ENCODE measurements at regions not wholly inside any gene's neighbourhood (a gene's known extent, or its start where the extent isn't known, plus 50 kb on each side); places are given as distances from the start of the nearest gene placed in this dataset.

DNA sequence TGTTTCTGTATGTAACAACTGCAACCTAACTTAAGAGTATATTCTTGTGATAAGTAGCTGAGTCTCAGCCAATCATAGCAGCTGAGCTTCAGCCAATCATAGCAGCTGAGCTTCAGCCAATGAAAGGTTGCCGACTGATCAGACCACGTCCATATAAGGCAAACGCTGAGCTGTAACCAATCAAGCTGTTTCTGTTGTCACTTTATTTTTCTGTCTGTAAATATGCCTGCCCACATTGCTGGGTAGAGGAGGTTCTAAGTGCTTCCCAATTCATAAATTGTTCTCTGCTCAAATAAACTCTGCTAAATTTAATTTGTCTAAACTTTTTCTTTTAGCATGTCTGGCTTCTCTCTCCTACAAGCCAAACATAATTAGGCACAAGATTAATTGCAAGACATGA is 231.5 kb upstream of the TCF4 start:
- H3K27me3 ChIP-seq (replicated peaks in 1 of 4; ENCODE audit: control insufficient read depth in 3 of 4, extremely low read depth in 1 of 4, insufficient read depth in 3 of 4, low read length in 3 of 4) = no peaks in the 10 kb centered on the region
- H2BK20ac ChIP-seq (ENCODE audit: low read length) = no peak overlapping the region
- 89% methylated on average over 3 of the region's 3 CpGs; no CpG with 5 or more reads in 1 of the 2 experiments for WGBS, 2 experiments (ENCODE audit: extremely low coverage in 1 of 2, insufficient coverage in 1 of 2, insufficient read length in 1 of 2, insufficient replicate concordance in 2 of 2, low coverage in 1 of 2, low lambda C conversion rate in 2 of 2, missing lambda C conversion rate in 1 of 2)
- no peak overlapping the region for H3K14ac ChIP-seq (ENCODE audit: insufficient read length)
- no peak overlapping the region for H2AK5ac ChIP-seq (ENCODE audit: low read depth, low read length)
- H4K91ac ChIP-seq (replicated peaks; ENCODE audit: insufficient read length, low read length) = no peak overlapping the region
- no peaks in the 10 kb centered on the region for H3K9me3 ChIP-seq (ENCODE audit: insufficient read depth in 2 of 2, low read depth in 1 of 2, low read length in 1 of 2)
- no peak overlapping the region for H3K27ac ChIP-seq (ENCODE audit: low read depth, low read length)
- no peak overlapping the region for H3K4ac ChIP-seq (replicated peaks; ENCODE audit: insufficient read length, low read depth, low read length)
- H3K56ac ChIP-seq (replicated peaks; ENCODE audit: insufficient read length, low read depth, low read length) = no peak overlapping the region
- H4K8ac ChIP-seq (ENCODE audit: extremely low read depth, insufficient read depth, low read length) = no peak overlapping the region
- no peaks in the 10 kb centered on the region for H3K79me1 ChIP-seq (ENCODE audit: low read depth, low read length)
- no peak overlapping the region for H2BK5ac ChIP-seq (ENCODE audit: low read depth, low read length)
- no peak overlapping the region for H2BK12ac ChIP-seq (ENCODE audit: low read depth, low read length)
- no peak overlapping the region for H3K4me2 ChIP-seq (ENCODE audit: insufficient read depth in 1 of 2, low read depth in 2 of 2, low read length in 2 of 2)
- no peak overlapping the region for H4K5ac ChIP-seq (ENCODE audit: insufficient read length, low read depth, low read length)
- H3K4me1 ChIP-seq (replicated peaks in 1 of 4; ENCODE audit: control insufficient read depth in 3 of 4, insufficient read depth in 4 of 4, low read length in 3 of 4) = no peaks in the 10 kb centered on the region
- no peak overlapping the region for H2AFZ ChIP-seq (ENCODE audit: low read length)
- H3K23ac ChIP-seq (ENCODE audit: insufficient read length) = no peak overlapping the region
- H3K4me3 ChIP-seq (ENCODE audit: extremely low read depth in 1 of 4, insufficient read depth in 2 of 4, low read depth in 3 of 4, low read length in 4 of 4) = no peak overlapping the region
- H2BK15ac ChIP-seq (ENCODE audit: low read length) = no peak overlapping the region
- H3K79me2 ChIP-seq (ENCODE audit: control insufficient read depth in 1 of 2, insufficient read depth in 2 of 2, low read length in 2 of 2) = no peaks in the 10 kb centered on the region
- DNase-seq (ENCODE audit: low read depth in 1 of 2, low spot score in 2 of 2) (no peak), FAIRE-seq (no peak)
- ChIA-PET POLR2A (ENCODE audit: partially characterized antibody) (no interaction called here), CTCF (ENCODE audit: partially characterized antibody) (no interaction called here)
- H3K18ac ChIP-seq (ENCODE audit: extremely low read depth, low read length) = no peak overlapping the region
- H3K23me2 ChIP-seq (ENCODE audit: low read depth, low read length) = no peaks in the 10 kb centered on the region
- no peak overlapping the region for H2BK120ac ChIP-seq (replicated peaks; ENCODE audit: low read depth, low read length)
- H4K20me1 ChIP-seq (replicated peaks in 1 of 2; ENCODE audit: control insufficient read depth in 1 of 2, insufficient read depth in 2 of 2, low read length in 2 of 2) = no peaks in the 10 kb centered on the region
- no peak overlapping the region for H3K9ac ChIP-seq (replicated peaks in 1 of 4; ENCODE audit: extremely low read depth in 1 of 4, low read depth in 3 of 4, low read length in 3 of 4)
- H3K36me3 ChIP-seq (ENCODE audit: control insufficient read depth in 2 of 4, insufficient read depth in 4 of 4, low read length in 3 of 4) = no peaks in the 10 kb centered on the region
- TF ChIP-seq ASH2L (IDR thresholded peaks at IDR 0.05; ENCODE audit: low read length) (no peak), SRF (IDR thresholded peaks at IDR 0.05; ENCODE audit: low read depth, low read length) (peak; percentile 86)

Measured in H1 (cell line).